HG03469 (cell line): ENCODE measurements at regions not wholly inside any gene's neighbourhood (a gene's known extent, or its start where the extent isn't known, plus 50 kb on each side); places are given as distances from the start of the nearest gene placed in this dataset.
"Not testable (repeated sequence)": the region's sequence is repeated elsewhere in the genome, so short reads cannot be mapped to it uniquely, and the experiment has no call there.

ENCODE experiments used
- ATAC-seq: cut with Tn5 transposase; IDR thresholded peaks from one replicate; pipeline ENCODE4 v1.9.1; 2021; ENCODE audit warnings: mild to moderate bottlenecking, moderate library complexity, moderate number of reproducible peaks; ENCODE audit not compliant: unreplicated experiment

GRCh38 chr1:238950017-238950416 lies 436.4 kb upstream of the CHRM3 start:
- ATAC-seq, result no peak

GRCh38 chr1:238944028-238944427 lies 442.3 kb upstream of the CHRM3 start:
- no peak for ATAC-seq

GRCh38 chr1:238927899-238928298 lies 458.5 kb upstream of the CHRM3 start:
- ATAC-seq, result no peak

- no peak for ATAC-seq
Measured at GRCh38 chr1:238916828-238917227, 469.5 kb upstream of the CHRM3 start.

GRCh38 chr1:238914346-238914745 lies 472.0 kb upstream of the CHRM3 start:
- no peak for ATAC-seq

- no peak for ATAC-seq
Measured at GRCh38 chr1:238913210-238913609, 473.2 kb upstream of the CHRM3 start.

GRCh38 chr1:238912148-238912547 lies 474.2 kb upstream of the CHRM3 start:
- no peak for ATAC-seq

GRCh38 chr1:238902752-238903151 lies 483.6 kb upstream of the CHRM3 start:
- ATAC-seq, result not testable (repeated sequence)

GRCh38 chr1:238900334-238900865 lies 486.0 kb upstream of the CHRM3 start:
- ATAC-seq, result no peak

- no peak for ATAC-seq
Measured at GRCh38 chr1:238898856-238899255, 487.5 kb upstream of the CHRM3 start.

- ATAC-seq, result no peak
Measured at GRCh38 chr1:238895911-238896310, 490.5 kb upstream of the CHRM3 start.

- ATAC-seq, result no peak
Measured at GRCh38 chr1:238892612-238893011, 493.8 kb upstream of the CHRM3 start.

- no peak for ATAC-seq
Measured at GRCh38 chr1:238861342-238862066, 524.9 kb upstream of the CHRM3 start.

GRCh38 chr1:238833919-238834318 lies 552.4 kb upstream of the CHRM3 start:
- no peak for ATAC-seq

- ATAC-seq, result no peak
Measured at GRCh38 chr1:238832106-238832505, 554.3 kb upstream of the CHRM3 start.

GRCh38 chr1:238830036-238830611 lies 556.2 kb upstream of the CHRM3 start:
- ATAC-seq, result no peak

GRCh38 chr1:238826891-238827290 lies 559.5 kb upstream of the CHRM3 start:
- ATAC-seq, result no peak

- no peak for ATAC-seq
Measured at GRCh38 chr1:238823416-238823815, 563.0 kb upstream of the CHRM3 start.

- no peak for ATAC-seq
Measured at GRCh38 chr1:238811211-238811879, 575.0 kb upstream of the CHRM3 start.

GRCh38 chr1:238790882-238791281 lies 595.5 kb upstream of the CHRM3 start:
- no peak for ATAC-seq

GRCh38 chr1:238789916-238790667 lies 596.3 kb upstream of the CHRM3 start:
- no peak for ATAC-seq
